K562 (cell line): ENCODE measurements at regions not wholly inside any gene's neighbourhood (a gene's known extent, or its start where the extent isn't known, plus 50 kb on each side); places are given as distances from the start of the nearest gene placed in this dataset.

Experiments
- ATAC-seq: fragments of 200-7000 bp; cut with Tn5 transposase; 3 replicates; pipeline ENCODE4 v1.9.1; 2020; ENCODE audit warnings: moderate library complexity
- BruUV-seq: library from RNA; stranded (reverse); fragments of 400-500 nt; replicated peaks from 2 replicates; lab custom pipeline; 2021; lab: Mats Ljungman, UMichigan
- CTCF ChIA-PET: fragments of 300-600 bp; formaldehyde crosslinking; extraction: SDS; loops from one replicate; lab custom pipeline; 2021; ENCODE audit warnings: low intra/inter-chr PET ratio; lab: Yijun Ruan, JAX
- POLR2A ChIA-PET: fragments of 300-600, 350-650 bp; sonication (Branson Sonifier 250); formaldehyde crosslinking; extraction: SDS; loops from one replicate; lab custom pipeline; 2021; ENCODE audit warnings: antibody characterized with exemption, inconsistent platforms; lab: Yijun Ruan, JAX
- DNase-seq, 4 experiments: peaks; one replicate each; pipeline versions ENCODE4 v3.0.0 to v3.0.0-alpha.2; 2011 to 2018; ENCODE audit warnings: low spot score in 3 of 4, mixed read lengths in 3 of 4; ENCODE audit errors: extremely low read depth in 1 of 4
- FAIRE-seq: peaks from 2 replicates; lab custom pipeline; 2011; peaks lifted over from hg19 to GRCh38; lab: Jason Lieb, UNC
- H2AFZ ChIP-seq: 2 replicates; pipeline ENCODE4 v1.6.0; 2011; ENCODE audit warnings: low read depth, low read length, control low read depth, inconsistent platforms
- H3K27ac ChIP-seq: fragments of 200-600 bp; 3 replicates; pipeline ENCODE4 v1.8.0; 2011; ENCODE audit warnings: low read depth, mild to moderate bottlenecking, control low read depth, inconsistent platforms, low read length, moderate library complexity, mixed read lengths; ENCODE audit errors: extremely low read depth
- H3K27me3 ChIP-seq, 2 experiments: fragments of 300-600 bp in 1 of 2; 2 replicates in 1 of 2; 3 replicates in 1 of 2; pipeline versions ENCODE4 v1.6.0 to v1.8.0; 2011; ENCODE audit warnings: inconsistent platforms in 2 of 2, low read length in 2 of 2, mild to moderate bottlenecking in 1 of 2, mixed read lengths in 1 of 2, moderate library complexity in 1 of 2; ENCODE audit not compliant: control insufficient read depth in 2 of 2, insufficient read depth in 2 of 2
- H3K36me3 ChIP-seq: fragments of 300-600 bp; 3 replicates; pipeline ENCODE4 v1.8.0; 2011; ENCODE audit warnings: mild to moderate bottlenecking, low read length, inconsistent platforms; ENCODE audit not compliant: control insufficient read depth, insufficient read depth
- H3K4me1 ChIP-seq, 2 experiments: fragments of 200-600 bp in 1 of 2; replicated peaks in 1 of 2; 2 replicates in 1 of 2; 3 replicates in 1 of 2; pipeline versions ENCODE4 v1.5.1 to v1.8.0; 2011; ENCODE audit warnings: inconsistent platforms in 2 of 2, low read length in 2 of 2, mild to moderate bottlenecking in 1 of 2, mixed read lengths in 1 of 2, moderate library complexity in 1 of 2; ENCODE audit not compliant: control insufficient read depth in 2 of 2, insufficient read depth in 2 of 2
- H3K4me2 ChIP-seq: 2 replicates; pipeline ENCODE4 v1.6.1; 2011; ENCODE audit warnings: low read length, control low read depth, inconsistent platforms, mixed read lengths; ENCODE audit not compliant: insufficient read depth
- H3K4me3 ChIP-seq: fragments of 200-600 bp; sonication (generic), shearing (Covaris generic); 2 replicates; pipeline ENCODE4 v1.5.1; 2016; ENCODE audit warnings: control low read depth, inconsistent platforms
- H3K79me2 ChIP-seq: fragments of 200-600 bp; 3 replicates; pipeline ENCODE4 v1.8.0; 2011; ENCODE audit warnings: low read length, inconsistent platforms; ENCODE audit not compliant: control insufficient read depth, insufficient read depth
- H3K9ac ChIP-seq, 2 experiments: 2 replicates each; pipeline versions ENCODE4 v1.6.0 to v1.6.1; 2011; ENCODE audit warnings: low read depth in 2 of 2, low read length in 2 of 2, control low read depth in 1 of 2, inconsistent platforms in 1 of 2, mild to moderate bottlenecking in 1 of 2, mixed read lengths in 1 of 2; ENCODE audit not compliant: insufficient read depth in 1 of 2
- H3K9me1 ChIP-seq: one replicate; pipeline ENCODE4 v1.6.0; 2011; ENCODE audit warnings: inconsistent platforms, mild to moderate bottlenecking, low read length, moderate library complexity; ENCODE audit not compliant: control insufficient read depth, insufficient read depth
- H3K9me3 ChIP-seq: replicated peaks from 2 replicates; pipeline ENCODE4 v1.5.1; 2011; ENCODE audit warnings: low read depth, low read length, inconsistent platforms; ENCODE audit not compliant: control insufficient read depth, insufficient read depth
- H4K20me1 ChIP-seq: replicated peaks from 2 replicates; pipeline ENCODE4 v1.6.1; 2011; ENCODE audit warnings: low read length, inconsistent platforms, mixed read lengths; ENCODE audit not compliant: control insufficient read depth, insufficient read depth
- ARID1B ChIP-seq: fragments of 450-650 bp; IDR thresholded peaks from 2 replicates; pipeline ENCODE4 v1.6.1; 2016; ENCODE audit warnings: antibody characterized with exemption, mild to moderate bottlenecking, inconsistent platforms
- BACH1 ChIP-seq: fragments of 200-800 bp; sonication (Bioruptor generic); IDR thresholded peaks from 2 replicates; pipeline ENCODE4 v1.6.1; 2016; ENCODE audit warnings: missing genetic modification characterization, missing compliant biosample characterization
- EP300 ChIP-seq: IDR thresholded peaks from 2 replicates; pipeline ENCODE4 v1.6.1; 2012; ENCODE audit warnings: low read length, improper control_type of control experiment
- LCOR ChIP-seq: sonication (generic); formaldehyde crosslinking; IDR thresholded peaks from 2 replicates; pipeline ENCODE4 v1.8.0; 2022; ENCODE audit warnings: mild to moderate bottlenecking, missing genetic modification reagents
- MEIS2 ChIP-seq: fragments of 450-650 bp; IDR thresholded peaks from 2 replicates; pipeline ENCODE4 v1.6.1; 2014; ENCODE audit warnings: mild to moderate bottlenecking; ENCODE audit not compliant: partially characterized antibody
- TBP ChIP-seq: optimal IDR thresholded peaks from 2 replicates; pipeline ENCODE3; 2011; ENCODE audit warnings: low read depth, low read length, improper control_type of control experiment
- TCF7L2 ChIP-seq: fragments of 150-350 bp; IDR thresholded peaks from 2 replicates; pipeline ENCODE4 v1.6.1; 2016; ENCODE audit warnings: low read depth, mild to moderate bottlenecking, low read length, moderate library complexity
- THRAP3 ChIP-seq: fragments of 450-650 bp; IDR thresholded peaks from 2 replicates; pipeline ENCODE4 v1.6.1; 2016; ENCODE audit warnings: mild to moderate bottlenecking, inconsistent platforms, borderline replicate concordance
- ZBTB17 ChIP-seq: fragments of 450-650 bp; formaldehyde crosslinking; IDR thresholded peaks from 2 replicates; pipeline ENCODE4 v1.4.0; 2020; ENCODE audit warnings: mild to moderate bottlenecking
- ZEB2 ChIP-seq: fragments of 450-650 bp; IDR thresholded peaks from 2 replicates; pipeline ENCODE4 v1.6.1; 2016
- ZFP30 ChIP-seq: fragments of 250-450 bp; sonication (Bioruptor Pico); IDR thresholded peaks from 2 replicates; pipeline ENCODE4 v1.8.0; 2022; ENCODE audit warnings: moderate library complexity, mild to moderate bottlenecking, inconsistent platforms, borderline replicate concordance
- ZNF24 ChIP-seq: fragments of 450-650 bp; IDR thresholded peaks from 2 replicates; pipeline ENCODE4 v1.6.1; 2016
- ZNF561 ChIP-seq: fragments of 450-650 bp; formaldehyde crosslinking; conservative IDR thresholded peaks from 2 replicates; pipeline ENCODE4 v1.4.0; 2020; ENCODE audit warnings: mild to moderate bottlenecking, moderate library complexity
- in situ Hi-C: fragments of 300-500 bp; cut with MboI; formaldehyde crosslinking; loops from 4 replicates; pipeline ENCODE4 v1.15.0; 2018; ENCODE audit warnings: inconsistent platforms, mixed read lengths
- intact Hi-C: fragments of 100-400 bp; cut with micrococcal nuclease; formaldehyde crosslinking; loops from 2 replicates; pipeline ENCODE4 v1.14.2; 2022
- TF ChIP-seq, protein P1 (sequence below): fragments of 250-450 bp; sonication (Bioruptor Pico); IDR thresholded peaks from 2 replicates; pipeline ENCODE4 v1.8.0; 2021; ENCODE audit warnings: moderate library complexity, mild to moderate bottlenecking, inconsistent platforms
- TF ChIP-seq, protein P2 (sequence below): fragments of 450-650 bp; formaldehyde crosslinking; IDR thresholded peaks from 2 replicates; pipeline ENCODE4 v1.4.0; 2020; ENCODE audit warnings: mild to moderate bottlenecking, moderate library complexity

DNA sequence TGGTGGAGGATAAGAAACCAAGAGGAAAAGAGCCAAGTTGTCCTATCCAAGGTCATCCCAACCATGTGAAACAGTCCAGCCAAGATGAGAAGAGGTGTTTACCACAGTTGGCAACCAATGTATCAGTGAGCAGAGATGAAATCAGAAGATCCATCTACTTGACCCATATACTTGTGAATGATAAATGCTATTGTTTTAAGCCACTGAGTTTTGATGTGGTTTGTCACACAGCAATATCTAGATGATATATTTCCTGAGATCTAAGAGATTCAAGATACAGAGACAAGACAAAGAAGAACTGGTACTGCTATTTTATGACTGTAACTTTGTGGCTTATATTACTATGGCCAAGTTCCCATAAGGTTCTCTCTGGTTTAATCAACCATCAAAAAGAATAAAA, 721.2 kb downstream of the MAFB start:
- Histone ChIP-seq H3K79me2 (no peaks in the 10 kb centered on the region), H3K4me1 (no peaks in the 10 kb centered on the region), H3K36me3 (no peaks in the 10 kb centered on the region), H3K9ac (no peak overlapping the region), H3K9me1 (no peaks in the 10 kb centered on the region), H2AFZ (no peak overlapping the region), H3K4me2 (no peak overlapping the region), H3K27me3 (no peaks in the 10 kb centered on the region), H3K9me3 (no peaks in the 10 kb centered on the region), H3K4me3 (no peak overlapping the region), H3K27ac (no peak overlapping the region), H4K20me1 (no peaks in the 10 kb centered on the region)
- in situ Hi-C loops (no loop called here), intact Hi-C loops (no loop called here)
- FAIRE-seq (no peak), DNase-seq (no peak), ATAC-seq (no peak)
- POLR2A ChIA-PET = no interaction called here
- TF ChIP-seq ARID1B = no peak
- no peak for TF ChIP-seq ZNF24
- no peak for TF ChIP-seq BACH1 (tag)
- TF ChIP-seq, protein P1, sequence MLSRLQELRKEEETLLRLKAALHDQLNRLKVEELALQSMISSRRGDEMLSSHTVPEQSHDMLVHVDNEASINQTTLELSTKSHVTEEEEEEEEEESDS (CRISPR knock-in tag) = no peak
- TF ChIP-seq THRAP3 = no peak
- TF ChIP-seq EP300 = no peak
- no peak for TF ChIP-seq ZBTB17
- TF ChIP-seq MEIS2 = no peak
- TF ChIP-seq ZFP30 (CRISPR knock-in tag) = no peak
- TF ChIP-seq, protein P2, sequence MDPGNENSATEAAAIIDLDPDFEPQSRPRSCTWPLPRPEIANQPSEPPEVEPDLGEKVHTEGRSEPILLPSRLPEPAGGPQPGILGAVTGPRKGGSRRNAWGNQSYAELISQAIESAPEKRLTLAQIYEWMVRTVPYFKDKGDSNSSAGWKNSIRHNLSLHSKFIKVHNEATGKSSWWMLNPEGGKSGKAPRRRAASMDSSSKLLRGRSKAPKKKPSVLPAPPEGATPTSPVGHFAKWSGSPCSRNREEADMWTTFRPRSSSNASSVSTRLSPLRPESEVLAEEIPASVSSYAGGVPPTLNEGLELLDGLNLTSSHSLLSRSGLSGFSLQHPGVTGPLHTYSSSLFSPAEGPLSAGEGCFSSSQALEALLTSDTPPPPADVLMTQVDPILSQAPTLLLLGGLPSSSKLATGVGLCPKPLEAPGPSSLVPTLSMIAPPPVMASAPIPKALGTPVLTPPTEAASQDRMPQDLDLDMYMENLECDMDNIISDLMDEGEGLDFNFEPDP (CRISPR knock-in tag) = no peak
- TF ChIP-seq ZNF561 = no peak
- no peak for TF ChIP-seq ZEB2
- no peak for TF ChIP-seq TCF7L2
- no peak for TF ChIP-seq LCOR
- no peak for TF ChIP-seq TBP
- CTCF ChIA-PET = no interaction called here
- no TSS peak for BruUV-seq
